HG02973 (cell line): ENCODE measurements at regions not wholly inside any gene's neighbourhood (a gene's known extent, or its start where the extent isn't known, plus 50 kb on each side); places are given as distances from the start of the nearest gene placed in this dataset.
A peak's percentile ranks its signal among the peaks of the same experiment; 100 is the strongest.

Source experiments
- ATAC-seq: cut with Tn5 transposase; IDR thresholded peaks from one replicate; pipeline ENCODE4 v1.9.1; 2021; ENCODE audit warnings: moderate library complexity; ENCODE audit not compliant: unreplicated experiment

DNA sequence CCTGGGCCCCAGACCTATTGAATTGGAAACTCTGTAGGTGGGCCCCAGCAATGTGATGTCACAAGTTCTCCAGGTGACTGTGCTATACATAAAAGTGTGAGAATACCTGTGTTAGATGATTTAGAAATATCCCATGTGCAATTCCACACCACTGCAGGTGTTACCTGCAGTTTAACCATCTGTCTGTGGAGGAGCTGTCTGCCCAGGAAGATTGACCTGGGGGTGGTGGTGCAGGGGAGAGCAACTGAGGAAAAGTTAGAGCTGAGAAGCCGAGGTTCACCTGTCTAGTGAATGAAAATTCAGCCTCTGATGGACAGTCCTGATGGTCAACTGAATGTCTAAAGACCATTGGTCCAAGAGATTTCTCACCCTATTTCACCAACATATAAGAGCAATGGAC lies 132.2 kb upstream of the SLC24A5 start:
- ATAC-seq = no peak

DNA sequence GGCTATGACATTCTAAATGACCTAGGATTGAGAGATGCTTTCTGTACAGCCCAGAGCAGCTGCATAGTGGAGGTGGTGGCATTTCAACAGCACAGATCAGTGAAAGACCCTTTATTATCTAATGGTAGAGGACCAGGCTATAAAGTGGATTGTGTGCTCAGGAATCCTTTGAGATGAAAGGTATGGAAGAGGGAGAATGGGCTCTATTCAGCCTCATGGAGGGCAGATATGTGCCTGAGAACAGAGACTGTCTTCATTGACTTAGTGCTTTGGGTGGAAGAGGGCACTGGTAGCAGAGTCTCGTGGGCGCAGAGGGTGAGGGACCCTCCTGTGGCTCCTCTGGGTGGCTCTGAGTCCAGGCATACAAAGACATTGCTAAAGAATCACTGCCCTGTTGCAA lies 130.0 kb upstream of the SLC24A5 start:
- no peak for ATAC-seq

- ATAC-seq = no peak
Measured at GRCh38 chr15:47991357-47991756, 129.4 kb upstream of the SLC24A5 start.

GRCh38 chr15:47993051-47993450 lies 127.7 kb upstream of the SLC24A5 start:
- no peak for ATAC-seq

GRCh38 chr15:47997195-47998080 lies 123.4 kb upstream of the SLC24A5 start:
- no peak for ATAC-seq

DNA sequence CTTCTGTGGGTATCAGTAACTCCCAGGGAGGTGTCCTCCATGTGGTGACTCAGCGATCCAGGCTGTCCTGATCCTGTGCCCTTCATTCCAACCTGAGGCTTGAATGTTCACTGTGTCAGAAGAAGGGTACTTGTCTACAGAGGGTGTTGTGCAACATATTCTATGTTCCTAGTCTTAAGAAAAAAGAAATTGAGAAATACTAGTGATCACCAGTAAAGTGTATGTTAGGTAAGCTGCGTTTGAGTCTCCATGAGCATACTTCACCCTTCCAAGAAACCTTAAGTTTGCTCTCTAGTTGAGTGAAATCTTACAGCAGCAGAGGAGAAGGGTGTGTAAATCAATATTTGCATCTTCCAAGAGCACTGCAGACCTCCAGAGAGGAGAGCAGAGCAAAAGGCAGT lies 122.2 kb upstream of the SLC24A5 start:
- ATAC-seq = no peak

DNA sequence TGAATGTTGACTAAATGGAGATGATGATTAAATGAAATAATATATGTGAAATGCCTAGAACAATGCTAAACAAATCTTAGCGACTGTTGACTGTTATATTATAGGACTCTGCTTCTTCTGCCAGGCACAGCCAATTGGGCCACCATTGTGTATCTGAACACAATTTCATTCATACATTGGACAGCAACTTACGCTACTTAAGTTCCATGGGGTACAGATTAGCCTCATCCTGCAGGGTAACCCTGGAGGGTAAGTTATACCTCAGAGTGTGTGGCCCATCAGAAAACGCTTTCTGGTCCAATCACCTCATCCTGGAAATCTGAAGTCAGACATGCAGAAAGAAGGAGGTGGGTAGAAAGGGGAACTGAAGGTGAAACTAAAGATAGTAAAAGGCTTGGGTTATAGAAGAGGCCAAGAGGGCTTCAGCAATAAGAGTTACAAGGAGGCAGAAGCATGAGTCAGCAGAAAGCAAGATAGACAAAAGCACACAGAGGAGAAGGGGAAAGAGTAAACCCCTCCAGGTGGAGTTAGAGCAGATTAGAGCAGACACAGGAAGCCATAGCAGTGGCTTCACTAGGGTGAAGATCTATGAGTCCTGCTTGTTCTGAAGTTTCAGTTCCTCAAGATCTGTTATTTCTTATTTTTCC lies 119.3 kb upstream of the SLC24A5 start:
- peak; percentile 94 for ATAC-seq

GRCh38 chr15:48002767-48003166 lies 118.0 kb upstream of the SLC24A5 start:
- ATAC-seq = no peak

DNA sequence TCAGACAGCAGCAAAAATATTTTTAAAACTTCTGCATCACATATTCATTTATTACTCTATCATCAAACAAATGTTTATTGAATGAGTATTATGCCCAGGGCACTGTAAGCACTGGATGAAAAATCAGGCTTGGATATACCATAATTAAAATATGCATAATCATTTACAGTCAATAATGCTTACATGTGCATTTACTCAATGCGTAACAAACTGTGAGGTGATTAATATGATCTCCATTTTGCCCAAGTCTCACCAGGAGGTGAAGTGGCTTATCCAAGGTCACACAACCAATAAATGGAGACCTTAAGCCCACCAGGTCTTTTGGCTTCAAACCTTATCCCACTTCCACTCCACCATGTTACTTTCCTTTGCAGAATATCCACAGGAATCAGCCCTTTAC lies 117.3 kb upstream of the SLC24A5 start:
- ATAC-seq = no peak

DNA sequence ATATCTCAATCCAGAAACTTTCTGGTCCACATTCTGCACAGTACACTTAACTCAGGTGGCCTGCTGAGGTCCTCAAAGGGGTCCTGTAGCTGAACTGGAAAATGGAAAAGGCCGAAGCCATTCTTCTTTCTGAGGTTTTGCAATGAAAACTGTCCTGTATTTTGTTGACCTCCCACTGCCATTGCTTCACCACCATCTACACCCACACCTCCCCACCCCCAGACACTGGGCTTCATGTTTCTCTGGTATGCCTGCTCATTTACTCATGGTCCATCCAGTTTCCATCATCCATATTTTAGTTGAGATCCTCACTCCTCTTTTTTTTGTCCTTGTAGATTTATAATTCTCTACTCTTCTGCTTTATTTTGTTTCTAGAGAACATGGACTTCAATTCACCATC lies 115.7 kb upstream of the SLC24A5 start:
- ATAC-seq = no peak

DNA sequence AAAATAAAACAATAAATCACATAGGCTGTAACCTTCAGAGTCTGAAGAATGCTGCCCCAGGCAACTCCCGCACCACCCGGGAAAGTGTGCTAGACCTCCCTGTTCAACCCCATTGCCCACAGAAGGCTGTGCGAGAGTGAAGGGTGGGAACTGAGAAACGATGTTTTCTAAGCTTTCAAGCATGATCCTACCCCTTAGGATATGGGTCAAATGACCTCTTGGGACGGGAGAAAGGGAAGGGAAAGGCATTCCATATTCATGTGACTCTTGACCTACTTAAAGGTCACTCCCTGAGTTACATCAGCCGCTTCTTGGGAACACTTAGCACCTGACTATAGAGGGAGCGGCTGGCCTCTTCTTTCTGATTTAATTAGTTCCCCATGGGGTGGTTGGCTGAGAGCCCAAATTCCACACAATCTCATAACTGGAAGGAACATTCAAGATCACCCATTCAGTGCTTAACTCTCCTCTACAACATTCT lies 114.7 kb upstream of the SLC24A5 start:
- ATAC-seq = no peak

DNA sequence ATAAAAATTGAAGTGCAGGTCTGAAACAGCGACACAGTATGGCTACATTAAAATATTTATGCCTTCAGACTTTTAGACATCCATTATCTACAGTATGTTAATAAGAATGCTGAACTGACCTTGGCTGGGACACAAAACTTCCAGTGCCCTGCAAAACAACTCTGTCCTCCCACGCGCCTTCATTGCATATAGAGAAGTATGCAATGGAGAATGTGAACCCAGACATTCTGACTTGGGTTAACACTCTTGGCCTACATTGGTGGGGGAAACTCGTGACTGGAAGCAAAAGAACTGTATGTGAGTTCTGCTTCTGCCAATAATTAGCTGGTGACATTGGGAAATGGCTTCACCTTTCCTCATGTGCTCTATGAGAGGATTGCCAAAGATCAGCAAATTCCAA lies 110.5 kb upstream of the SLC24A5 start:
- no peak for ATAC-seq

- no peak for ATAC-seq
Measured at GRCh38 chr15:48012191-48012590, 108.6 kb upstream of the SLC24A5 start.

GRCh38 chr15:48016865-48017264 lies 103.9 kb upstream of the SLC24A5 start:
- no peak for ATAC-seq

DNA sequence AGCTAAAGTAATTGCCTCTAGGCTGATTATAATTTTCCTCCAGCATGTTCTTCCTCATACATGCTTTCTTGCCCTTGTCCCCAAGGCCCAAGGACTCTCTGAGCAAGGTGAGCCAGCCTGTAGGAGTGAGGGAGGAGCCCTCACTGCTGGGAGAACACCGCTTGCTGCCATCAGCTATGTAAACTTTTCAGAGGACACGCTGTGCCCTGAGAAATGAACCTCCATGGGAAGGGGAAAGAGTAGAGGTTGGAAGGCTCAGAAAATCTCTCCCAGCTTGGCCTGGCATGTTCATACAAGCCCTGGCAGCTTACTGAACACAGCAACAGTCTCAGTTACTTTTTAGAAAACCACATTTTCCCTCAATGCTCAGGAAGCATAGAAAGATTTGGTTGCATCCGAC lies 103.0 kb upstream of the SLC24A5 start:
- ATAC-seq = no peak

- no peak for ATAC-seq
Measured at GRCh38 chr15:48020166-48020565, 100.6 kb upstream of the SLC24A5 start.

DNA sequence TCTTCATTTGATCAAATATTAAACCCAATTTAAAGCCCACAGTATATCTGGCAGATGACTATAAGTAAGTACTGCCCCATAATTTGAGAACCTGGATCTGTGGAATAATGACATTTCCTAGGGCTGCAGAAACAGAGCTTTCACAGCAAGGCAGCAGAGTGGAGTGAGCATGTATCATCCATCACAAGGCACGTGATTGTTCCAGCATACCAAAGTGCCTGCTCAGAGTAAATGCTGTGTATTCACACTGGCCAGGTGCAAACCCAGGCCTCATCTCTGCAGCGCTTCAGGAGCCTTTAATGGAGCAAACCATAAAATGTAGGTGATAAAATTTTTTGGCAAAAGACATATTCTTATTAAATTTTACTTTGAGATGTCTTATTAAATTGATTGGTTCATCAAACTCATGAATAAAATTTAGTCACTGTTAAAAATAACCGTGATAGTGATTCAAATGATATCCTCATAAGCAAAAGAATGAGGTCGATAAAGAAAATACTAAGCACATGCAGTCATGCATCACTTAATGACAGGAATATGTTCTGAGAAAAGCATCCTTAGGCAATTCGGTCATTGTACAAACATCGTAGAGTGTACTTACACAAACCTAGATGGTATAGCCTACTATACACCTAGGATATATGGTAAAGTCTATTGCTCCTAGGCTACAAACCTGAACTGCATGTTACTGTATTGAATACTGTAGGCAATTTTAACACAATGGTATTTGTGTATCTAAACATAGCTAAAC lies 99.3 kb upstream of the SLC24A5 start:
- ATAC-seq = no peak

- no peak for ATAC-seq
Measured at GRCh38 chr15:48025118-48025517, 95.7 kb upstream of the SLC24A5 start.

GRCh38 chr15:48028712-48029111 lies 92.1 kb upstream of the SLC24A5 start:
- no peak for ATAC-seq

- no peak for ATAC-seq
Measured at GRCh38 chr15:48029642-48030041, 91.1 kb upstream of the SLC24A5 start.

DNA sequence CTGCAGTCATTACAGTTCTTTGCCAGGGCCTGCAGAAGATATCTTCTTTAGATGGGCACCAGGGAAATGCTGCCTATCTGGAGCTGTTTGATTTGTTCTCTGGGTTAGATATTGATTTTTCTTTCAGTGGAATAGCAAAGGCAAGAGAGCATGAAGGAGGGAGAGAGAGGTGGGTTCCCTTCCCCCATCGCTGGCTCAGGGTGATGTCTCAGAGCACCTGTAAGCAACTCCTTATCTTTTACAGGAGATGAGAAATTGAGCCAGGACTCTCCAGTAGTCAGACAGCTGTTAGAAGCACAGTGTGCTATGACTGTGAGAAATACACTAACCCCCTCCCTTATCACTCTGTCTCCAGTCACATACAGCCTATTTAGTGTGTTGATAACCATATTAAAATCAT lies 89.3 kb upstream of the SLC24A5 start:
- no peak for ATAC-seq

DNA sequence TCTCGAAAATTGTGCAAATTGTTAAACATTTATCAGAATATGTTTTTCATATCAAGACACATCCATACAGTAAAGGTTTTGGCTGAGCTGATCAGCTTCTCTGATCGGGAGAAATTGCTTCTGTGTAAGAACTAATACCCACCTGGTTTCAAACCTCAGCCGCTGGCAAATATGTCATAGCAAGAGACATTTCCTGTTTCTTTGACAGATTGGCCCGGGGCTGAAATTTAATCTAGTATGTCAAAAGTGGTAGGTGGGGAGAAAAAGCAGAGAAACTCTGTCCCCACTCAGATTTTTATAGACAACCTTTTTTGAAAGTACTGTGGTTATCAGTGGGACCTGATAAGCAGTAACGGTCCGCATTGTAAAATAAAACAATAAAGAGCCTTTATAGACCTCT lies 88.8 kb upstream of the SLC24A5 start:
- ATAC-seq = no peak
